ENCODE measurements at regions not wholly inside any gene's neighbourhood (a gene's known extent, or its start where the extent isn't known, plus 50 kb on each side); places are given as distances from the start of the nearest gene placed in this dataset.
"Not testable (repeated sequence)": the region's sequence is repeated elsewhere in the genome, so short reads cannot be mapped to it uniquely, and the experiment has no call there.

GRCh38 chr2:139673447-139673846, 893.3 kb upstream of the NXPH2 start:
- H3K9me3 ChIP-seq (ENCODE audit: control insufficient read depth, insufficient read depth, low read depth, low read length); H3K36me3 ChIP-seq (ENCODE audit: control insufficient read depth in 2 of 2, insufficient read depth in 1 of 2, low read length in 2 of 2); POLR2A ChIA-PET; CTCF ChIA-PET; H3K27ac ChIP-seq (ENCODE audit: extremely low read depth, low read depth, low read length); H3K4me3 ChIP-seq (ENCODE audit: low read depth, low read length): not testable (repeated sequence)
- H3K4me1 ChIP-seq (ENCODE audit: control insufficient read depth, insufficient read depth, low read length), result peaks cover 26% of the 10 kb centered on the region
- peak; percentile 32; the same call in 1 of the 2 replicates for TF ChIP-seq OSR2 (tag by site-specific recombination; IDR thresholded peaks at IDR 0.05)
- TF ChIP-seq ZXDB (tag by site-specific recombination; IDR thresholded peaks at IDR 0.05), result peak; percentile 75
- peak; percentile 33; the same call in 1 of the 2 replicates for TF ChIP-seq FEZF1 (tag by site-specific recombination; IDR thresholded peaks at IDR 0.05)
- peak; percentile 93; the same call in 1 of the 2 replicates for TF ChIP-seq TCF7L2 (IDR thresholded peaks at IDR 0.05; ENCODE audit: borderline replicate concordance, low read depth, low read length)
- TF ChIP-seq ZNF843 (tag by site-specific recombination; IDR thresholded peaks at IDR 0.05), result peak; percentile 68; the same call in 1 of the 2 replicates

GRCh38 chr2:139669675-139670074, 889.5 kb upstream of the NXPH2 start:
- Histone ChIP-seq H3K27ac (ENCODE audit: extremely low read depth, low read depth, low read length) (no peak overlapping the region), H3K9me3 (ENCODE audit: control insufficient read depth, insufficient read depth, low read depth, low read length) (no peaks in the 10 kb centered on the region), H3K4me3 (ENCODE audit: low read depth, low read length) (no peak overlapping the region), H3K4me1 (ENCODE audit: control insufficient read depth, insufficient read depth, low read length) (peaks cover 20% of the 10 kb centered on the region), H3K36me3 (ENCODE audit: control insufficient read depth in 2 of 2, insufficient read depth in 1 of 2, low read length in 2 of 2) (no peaks in the 10 kb centered on the region)
- no peak for TF ChIP-seq ZBTB44 (tag by site-specific recombination; IDR thresholded peaks at IDR 0.05)
- TF ChIP-seq ZNF626 (tag by site-specific recombination; IDR thresholded peaks at IDR 0.05), result no peak
- TF ChIP-seq MEIS1 (CRISPR knock-in tag; IDR thresholded peaks at IDR 0.05; ENCODE audit: borderline replicate concordance), result no peak
- TF ChIP-seq ZNF175 (tag by site-specific recombination; IDR thresholded peaks at IDR 0.05), result no peak
- no peak for TF ChIP-seq ZBTB49 (tag by site-specific recombination; IDR thresholded peaks at IDR 0.05; ENCODE audit: low read depth)
- TF ChIP-seq ZNF555 (tag by site-specific recombination; conservative IDR thresholded peaks at IDR 0.05), result no peak
- no peak for TF ChIP-seq REST (tag by site-specific recombination; IDR thresholded peaks at IDR 0.05)
- no peak for TF ChIP-seq TRIM28 (IDR thresholded peaks at IDR 0.05; ENCODE audit: borderline replicate concordance, low read length)
- TF ChIP-seq ZNF580 (tag by site-specific recombination; IDR thresholded peaks at IDR 0.05), result no peak
- TF ChIP-seq ZNF677 (tag by site-specific recombination; IDR thresholded peaks at IDR 0.05), result no peak
- no peak for TF ChIP-seq ZNF701 (tag by site-specific recombination; IDR thresholded peaks at IDR 0.05)
- TF ChIP-seq ZNF211 (tag by site-specific recombination; IDR thresholded peaks at IDR 0.05; ENCODE audit: low read depth), result no peak
- no peak for TF ChIP-seq ZBTB8A (tag by site-specific recombination; IDR thresholded peaks at IDR 0.05)
- no peak for TF ChIP-seq ZNF645 (tag by site-specific recombination; IDR thresholded peaks at IDR 0.05)
- TF ChIP-seq ZBTB1 (tag by site-specific recombination; IDR thresholded peaks at IDR 0.05), result no peak
- no peak for TF ChIP-seq ZNF404 (tag by site-specific recombination; IDR thresholded peaks at IDR 0.05)
- CTCF ChIA-PET, result interaction anchor here (0.6 kb wide), 2 partner anchors 46 to 1747 kb away, joined by 3 to 4 read pairs; no protein-coding TSS in a partner anchor
- POLR2A ChIA-PET, result no interaction called here
